ENCODE measurements at regions not wholly inside any gene's neighbourhood (a gene's known extent, or its start where the extent isn't known, plus 50 kb on each side); places are given as distances from the start of the nearest gene placed in this dataset.

DNA sequence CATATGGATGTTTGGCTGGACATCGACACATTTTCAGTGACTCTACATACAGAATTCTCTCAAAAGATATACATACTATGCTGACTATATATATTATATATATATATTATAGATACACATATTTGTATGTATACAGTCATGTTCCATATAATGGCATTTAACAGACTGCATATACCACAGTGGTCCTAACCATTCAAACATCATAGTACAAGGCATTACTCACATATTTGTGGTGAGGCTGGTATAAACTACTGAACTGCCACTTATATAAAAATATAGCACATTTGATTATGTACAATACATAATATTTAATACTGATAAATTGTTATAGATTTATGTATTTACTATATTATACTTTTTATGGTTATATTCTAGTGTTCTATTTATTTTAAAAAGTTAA, 168.5 kb downstream of the IL15 start:
- no peak for TF ChIP-seq CTCF (conservative IDR thresholded peaks at IDR 0.05; ENCODE audit: low read depth, low read length)
- TF ChIP-seq EZH2 (IDR thresholded peaks at IDR 0.05; ENCODE audit: borderline replicate concordance, low read depth, low read length, poor library complexity, severe bottlenecking): no peak
